HCT116 (cell line): ENCODE measurements at regions not wholly inside any gene's neighbourhood (a gene's known extent, or its start where the extent isn't known, plus 50 kb on each side); places are given as distances from the start of the nearest gene placed in this dataset.
A peak's percentile ranks its signal among the peaks of the same experiment; 100 is the strongest.

Source experiments
- ATAC-seq: fragments of 200-7000 bp; cut with Tn5 transposase; 2 replicates; pipeline ENCODE4 v1.9.1; 2020; ENCODE audit warnings: mild to moderate bottlenecking, moderate library complexity
- BruUV-seq: library from RNA; stranded (reverse); fragments of 400-500 nt; replicated peaks from 2 replicates; lab custom pipeline; 2021; lab: Mats Ljungman, UMichigan
- CTCF ChIA-PET: fragments of 300-600 bp; sonication (Branson Sonifier 250); formaldehyde crosslinking; loops from one replicate; lab custom pipeline; 2021; ENCODE audit warnings: antibody characterized with exemption; lab: Charles Lee
- POLR2A ChIA-PET: fragments of 300-600, 350-600 bp; sonication (Branson Sonifier 250); formaldehyde crosslinking; loops from one replicate; lab custom pipeline; 2021; ENCODE audit warnings: antibody characterized with exemption; lab: Charles Lee
- RAD21 ChIA-PET, 2 experiments: fragments of 300-600 bp; sonication (Branson Sonifier 250); formaldehyde crosslinking; loops; one replicate each; lab custom pipeline; 2023; ENCODE audit warnings: low total read pairs in 2 of 2; ENCODE audit not compliant: uncharacterized antibody in 2 of 2, unreplicated experiment in 2 of 2, low non-redundant PET in 1 of 2; lab: Charles Lee
- DNase-seq: peaks from one replicate; pipeline ENCODE4 v3.0.0-alpha.2; 2010; ENCODE audit warnings: low read depth, low spot score
- H2AFZ ChIP-seq: fragments of 200-600 bp; shearing (Covaris generic), sonication (generic); 2 replicates; pipeline ENCODE4 v1.6.1; 2017; ENCODE audit warnings: low read depth, mixed run types, mixed read lengths, antibody characterized with exemption, low read length; ENCODE audit not compliant: poor library complexity, severe bottlenecking
- H3K27ac ChIP-seq: 2 replicates; pipeline ENCODE4 v1.5.1; 2012; ENCODE audit warnings: low read depth, low read length
- H3K27me3 ChIP-seq: fragments of 200-600 bp; sonication (generic); 2 replicates; pipeline ENCODE4 v1.6.1; 2016; ENCODE audit warnings: mixed run types, low read length, mixed read lengths; ENCODE audit not compliant: insufficient read depth
- H3K36me3 ChIP-seq, 2 experiments: fragments of 200-500 bp in 1 of 2; fragments of 200-600 bp in 1 of 2; sonication (Bioruptor generic) in 1 of 2; sonication (generic) in 1 of 2; 2 replicates each; pipeline versions ENCODE4 v1.5.1 to v1.6.1; 2014 to 2016; ENCODE audit warnings: low read length in 2 of 2, inconsistent platforms in 1 of 2, mixed read lengths in 1 of 2, mixed run types in 1 of 2; ENCODE audit not compliant: insufficient read depth in 2 of 2, control insufficient read depth in 1 of 2
- H3K4me1 ChIP-seq, 2 experiments: fragments of 200-600 bp in 1 of 2; sonication (generic) in 1 of 2; 2 replicates each; pipeline versions ENCODE4 v1.5.1 to v1.6.1; 2012 to 2017; ENCODE audit warnings: low read length in 2 of 2, inconsistent platforms in 1 of 2, mild to moderate bottlenecking in 1 of 2, mixed read lengths in 1 of 2, mixed run types in 1 of 2, moderate library complexity in 1 of 2; ENCODE audit not compliant: insufficient read depth in 2 of 2, control insufficient read depth in 1 of 2
- H3K4me2 ChIP-seq: fragments of 200-600 bp; sonication (generic); 2 replicates; pipeline ENCODE4 v1.6.1; 2017; ENCODE audit warnings: mixed run types, low read length, mixed read lengths
- H3K4me3 ChIP-seq, 2 experiments: fragments of 200-600 bp in 1 of 2; sonication (generic) in 1 of 2; replicated peaks in 1 of 2; 2 replicates each; pipeline ENCODE4 v1.5.1; 2011 to 2016; ENCODE audit warnings: low read length in 2 of 2, control low read depth in 1 of 2, low read depth in 1 of 2, mild to moderate bottlenecking in 1 of 2, mixed read lengths in 1 of 2, mixed run types in 1 of 2
- H3K79me2 ChIP-seq: fragments of 200-600 bp; sonication (generic); 2 replicates; pipeline ENCODE4 v1.6.1; 2017; ENCODE audit warnings: mild to moderate bottlenecking, mixed run types, low read length, moderate library complexity, mixed read lengths; ENCODE audit not compliant: insufficient read depth
- H3K9ac ChIP-seq: fragments of 200-600 bp; sonication (generic); 2 replicates; pipeline ENCODE4 v1.6.1; 2016; ENCODE audit warnings: low read length, mixed read lengths
- H3K9me2 ChIP-seq: fragments of 200-600 bp; sonication (generic), shearing (Covaris generic); 2 replicates; pipeline ENCODE4 v1.6.1; 2017; ENCODE audit warnings: mixed run types, mild to moderate bottlenecking, moderate library complexity; ENCODE audit not compliant: insufficient read depth
- H3K9me3 ChIP-seq, 2 experiments: fragments of 200-500 bp in 1 of 2; fragments of 200-600 bp in 1 of 2; sonication (Bioruptor generic) in 1 of 2; sonication (generic) in 1 of 2; 2 replicates each; pipeline ENCODE4 v1.6.1; 2014 to 2017; ENCODE audit warnings: low read length in 2 of 2, mixed read lengths in 2 of 2, inconsistent platforms in 1 of 2, low read depth in 1 of 2, mild to moderate bottlenecking in 1 of 2, mixed run types in 1 of 2, moderate library complexity in 1 of 2; ENCODE audit not compliant: control insufficient read depth in 1 of 2, insufficient read depth in 1 of 2
- H4K20me1 ChIP-seq: fragments of 200-600 bp; sonication (generic), shearing (Covaris generic); 2 replicates; pipeline ENCODE4 v1.6.1; 2017; ENCODE audit warnings: mixed run types, mild to moderate bottlenecking, moderate library complexity; ENCODE audit not compliant: insufficient read depth
- CBX3 ChIP-seq: IDR thresholded peaks from 2 replicates; pipeline ENCODE4 v1.6.1; 2012; ENCODE audit warnings: low read depth
- EGR1 ChIP-seq: IDR thresholded peaks from 2 replicates; pipeline ENCODE4 v1.6.1; 2012; ENCODE audit warnings: low read depth
- FOSL1 ChIP-seq: IDR thresholded peaks from 2 replicates; pipeline ENCODE4 v1.6.1; 2012; ENCODE audit warnings: low read depth
- JUND ChIP-seq: IDR thresholded peaks from 2 replicates; pipeline ENCODE4 v1.6.1; 2012
- RAD21 ChIP-seq: IDR thresholded peaks from 2 replicates; pipeline ENCODE4 v1.6.1; 2012; ENCODE audit warnings: low read depth, mild to moderate bottlenecking
- SP1 ChIP-seq: IDR thresholded peaks from 2 replicates; pipeline ENCODE4 v1.6.1; 2012; ENCODE audit warnings: low read depth
- SRF ChIP-seq: IDR thresholded peaks from 2 replicates; pipeline ENCODE4 v1.6.1; 2012; ENCODE audit warnings: low read depth
- ZNF274 ChIP-seq: fragments of 200-500 bp; sonication (Bioruptor generic); IDR thresholded peaks from 2 replicates; pipeline ENCODE4 v1.6.1; 2014; ENCODE audit warnings: mild to moderate bottlenecking, low read depth, low read length, inconsistent platforms
- intact Hi-C: fragments of 100-400 bp; cut with micrococcal nuclease; formaldehyde crosslinking; loops from 2 replicates; pipeline ENCODE4 v1.10.0; 2022
- TF ChIP-seq, protein P1 (sequence below), 3 experiments: fragments of 200-600 bp in 1 of 3; sonication (generic) in 1 of 3; IDR thresholded peaks in 2 of 3; conservative IDR thresholded peaks in 1 of 3; 2 replicates each; pipeline ENCODE4 v1.5.1; 2012 to 2017; ENCODE audit warnings: low read depth in 2 of 3, low read length in 2 of 3, antibody characterized with exemption in 1 of 3, borderline replicate concordance in 1 of 3, control low read depth in 1 of 3, mild to moderate bottlenecking in 1 of 3, mixed read lengths in 1 of 3, mixed run types in 1 of 3, moderate library complexity in 1 of 3; ENCODE audit not compliant: insufficient read depth in 1 of 3

DNA sequence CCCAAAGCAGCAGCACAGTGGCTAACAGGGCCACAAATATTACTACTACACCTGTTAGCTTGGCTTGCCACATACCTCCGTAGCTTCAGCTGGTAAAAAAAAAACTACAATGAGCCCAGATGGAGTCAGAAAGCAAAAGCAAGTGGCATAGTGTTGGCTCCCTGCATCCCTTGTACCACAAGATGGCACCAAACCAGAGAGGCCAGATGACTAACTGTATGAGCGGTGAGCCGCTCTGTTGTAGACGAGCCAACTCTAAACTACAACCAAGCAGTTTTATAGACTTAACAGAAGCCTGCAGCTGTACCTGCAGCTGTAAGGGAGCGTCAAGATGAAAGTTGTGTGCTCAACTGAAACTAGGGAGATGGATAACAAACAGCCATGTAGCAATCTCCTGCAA is 84.5 kb upstream of the MCHR2 start:
- H3K27me3 ChIP-seq, result no peaks in the 10 kb centered on the region
- no peak for TF ChIP-seq SP1
- TF ChIP-seq ZNF274, result no peak
- TF ChIP-seq, protein P1, sequence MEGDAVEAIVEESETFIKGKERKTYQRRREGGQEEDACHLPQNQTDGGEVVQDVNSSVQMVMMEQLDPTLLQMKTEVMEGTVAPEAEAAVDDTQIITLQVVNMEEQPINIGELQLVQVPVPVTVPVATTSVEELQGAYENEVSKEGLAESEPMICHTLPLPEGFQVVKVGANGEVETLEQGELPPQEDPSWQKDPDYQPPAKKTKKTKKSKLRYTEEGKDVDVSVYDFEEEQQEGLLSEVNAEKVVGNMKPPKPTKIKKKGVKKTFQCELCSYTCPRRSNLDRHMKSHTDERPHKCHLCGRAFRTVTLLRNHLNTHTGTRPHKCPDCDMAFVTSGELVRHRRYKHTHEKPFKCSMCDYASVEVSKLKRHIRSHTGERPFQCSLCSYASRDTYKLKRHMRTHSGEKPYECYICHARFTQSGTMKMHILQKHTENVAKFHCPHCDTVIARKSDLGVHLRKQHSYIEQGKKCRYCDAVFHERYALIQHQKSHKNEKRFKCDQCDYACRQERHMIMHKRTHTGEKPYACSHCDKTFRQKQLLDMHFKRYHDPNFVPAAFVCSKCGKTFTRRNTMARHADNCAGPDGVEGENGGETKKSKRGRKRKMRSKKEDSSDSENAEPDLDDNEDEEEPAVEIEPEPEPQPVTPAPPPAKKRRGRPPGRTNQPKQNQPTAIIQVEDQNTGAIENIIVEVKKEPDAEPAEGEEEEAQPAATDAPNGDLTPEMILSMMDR (IDR thresholded peaks at IDR 0.05 in 2 of 3, conservative IDR thresholded peaks at IDR 0.05 in 1 of 3; ENCODE audit: borderline replicate concordance in 1 of 3, insufficient read depth in 1 of 3, low read depth in 2 of 3, low read length in 2 of 3), result peak; percentile 36 to 71 (median 58); a peak in 5 of 6 replicates
- no peak for TF ChIP-seq JUND
- 0 out of 2 replicates have a peak, but pooled peaks have one; percentile 36 for TF ChIP-seq CBX3
- TF ChIP-seq EGR1, result no peak
- peak; percentile 25; the same call in 1 of the 2 replicates for TF ChIP-seq RAD21
- no peaks in the 10 kb centered on the region for H3K9me2 ChIP-seq
- no peaks in the 10 kb centered on the region for H3K79me2 ChIP-seq
- no peaks in the 10 kb centered on the region for H3K36me3 ChIP-seq
- no peak overlapping the region for H3K27ac ChIP-seq
- H3K4me3 ChIP-seq, result no peak overlapping the region
- CTCF ChIA-PET, result interaction anchor here (0.7 to 1.1 kb wide), 3 partner anchors 29 to 211 kb away, joined by 3 to 5 read pairs (median 4); no protein-coding TSS in a partner anchor
- no peaks in the 10 kb centered on the region for H3K4me1 ChIP-seq
- intact Hi-C loops, result no loop called here
- H2AFZ ChIP-seq, result peak overlapping the region; percentile 63
- POLR2A ChIA-PET, result no interaction called here
- ATAC-seq, result peak; percentile 95
- no TSS peak for BruUV-seq
- no peaks in the 10 kb centered on the region for H4K20me1 ChIP-seq
- RAD21 ChIA-PET, result interaction anchor here in 1 of 2 experiments (0.5 kb wide), 1 partner anchor 286 kb away, joined by 3 read pairs; no protein-coding TSS in a partner anchor
- H3K9me3 ChIP-seq, result no peaks in the 10 kb centered on the region
- peak overlapping the region; percentile 20; the same call in 1 of the 2 replicates for H3K4me2 ChIP-seq
- DNase-seq, result peak; percentile 32
- no peak overlapping the region for H3K9ac ChIP-seq

DNA sequence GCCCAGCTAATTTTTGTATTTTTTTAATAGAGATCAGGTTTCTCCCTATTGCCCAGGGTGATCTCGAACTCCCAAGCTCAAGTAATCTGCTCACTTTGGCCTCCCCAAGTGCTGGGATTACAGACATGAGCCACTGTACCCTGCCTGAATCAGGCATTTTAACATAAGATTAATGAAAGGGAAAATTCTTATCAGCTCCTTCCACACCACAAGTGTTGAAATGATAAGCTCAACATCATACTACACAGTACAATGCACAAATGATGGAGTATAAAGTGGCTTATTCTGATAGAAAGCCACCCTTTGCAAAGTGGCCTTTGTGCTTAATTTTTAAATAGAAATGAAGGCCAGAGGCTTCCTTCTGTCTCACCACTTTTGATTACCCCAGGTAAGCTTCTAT is 71.3 kb upstream of the MCHR2 start:
- Histone ChIP-seq H3K9ac (no peak overlapping the region), H3K79me2 (no peaks in the 10 kb centered on the region), H3K4me1 (no peaks in the 10 kb centered on the region), H3K4me3 (no peak overlapping the region), H3K9me2 (no peaks in the 10 kb centered on the region), H3K4me2 (no peak overlapping the region), H3K36me3 (no peaks in the 10 kb centered on the region), H3K9me3 (peaks cover 0 to 3% of the 10 kb centered on the region in 2 experiments; a peak in 1 of 4 replicates), H3K27me3 (no peaks in the 10 kb centered on the region), H4K20me1 (no peaks in the 10 kb centered on the region), H3K27ac (no peak overlapping the region), H2AFZ (no peak overlapping the region)
- ChIA-PET RAD21 (no interaction called here), CTCF (no interaction called here), POLR2A (no interaction called here)
- intact Hi-C loops, result no loop called here
- TF ChIP-seq FOSL1 (no peak), SRF (no peak), ZNF274 (no peak)
- BruUV-seq, result no TSS peak
- DNase-seq (no peak), ATAC-seq (no peak)
